Left ventricle myocardium inferior (tissue), 1 donor: ENCODE measurements at regions not wholly inside any gene's neighbourhood (a gene's known extent, or its start where the extent isn't known, plus 50 kb on each side); places are given as distances from the start of the nearest gene placed in this dataset.
A peak's percentile ranks its signal among the peaks of the same experiment; 100 is the strongest.

Experiments used
- DNase-seq: peaks from one replicate; pipeline ENCODE4 v3.0.0-alpha.2; 2020
- H3K27ac ChIP-seq: fragments of 200-600 bp; replicated peaks from 2 replicates; pipeline ENCODE4 v1.8.0; 2021
- H3K27me3 ChIP-seq: fragments of 200-600 bp; 2 replicates; pipeline ENCODE4 v1.8.0; 2021; ENCODE audit warnings: low read depth
- H3K36me3 ChIP-seq: fragments of 200-600 bp; 2 replicates; pipeline ENCODE4 v1.8.0; 2021
- H3K4me1 ChIP-seq: fragments of 200-600 bp; 2 replicates; pipeline ENCODE4 v1.8.0; 2021
- H3K4me3 ChIP-seq: fragments of 200-600 bp; 2 replicates; pipeline ENCODE4 v1.8.0; 2021; ENCODE audit warnings: mild to moderate bottlenecking, moderate library complexity
- H3K9me3 ChIP-seq: fragments of 200-600 bp; replicated peaks from 2 replicates; pipeline ENCODE4 v1.8.0; 2021
- intact Hi-C: fragments of 100-400 bp; cut with micrococcal nuclease; formaldehyde crosslinking; loops from one replicate; pipeline ENCODE4 v1.11.0; 2022
- TF ChIP-seq, protein P1 (sequence below): fragments of 200-600 bp; IDR thresholded peaks from 2 replicates; pipeline ENCODE4 v1.8.0; 2021; ENCODE audit warnings: antibody characterized with exemption, mild to moderate bottlenecking, borderline replicate concordance
- donor health status: DM: no; HTN: yes; CAD: no; lungs with severe emphysema.

DNA sequence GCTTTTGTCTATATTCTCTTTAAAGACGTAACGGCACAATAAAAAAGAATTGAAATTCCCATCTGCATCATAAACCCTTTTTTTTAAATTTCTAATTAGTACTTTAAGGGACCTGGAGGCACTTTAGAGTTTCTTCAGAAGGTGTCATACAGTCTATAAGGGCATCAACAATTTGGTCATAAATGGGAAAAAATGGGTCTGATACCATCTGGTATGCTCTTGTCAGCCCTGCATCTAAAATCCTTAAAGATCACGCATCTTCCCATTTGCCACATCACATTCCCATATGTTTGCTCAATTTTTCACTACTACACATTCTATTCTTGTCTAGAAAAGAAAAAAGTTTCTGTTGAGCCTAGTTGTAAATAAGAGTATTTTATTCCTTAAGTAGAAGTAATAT lies 53.8 kb downstream of the COX7C start:
- Histone ChIP-seq H3K36me3 (no peaks in the 10 kb centered on the region), H3K27ac (no peak overlapping the region), H3K27me3 (peaks cover 4% of the 10 kb centered on the region), H3K9me3 (no peaks in the 10 kb centered on the region), H3K4me3 (no peak overlapping the region), H3K4me1 (no peaks in the 10 kb centered on the region)
- DNase-seq, result no peak
- intact Hi-C loops, result no loop called here
- TF ChIP-seq, protein P1, sequence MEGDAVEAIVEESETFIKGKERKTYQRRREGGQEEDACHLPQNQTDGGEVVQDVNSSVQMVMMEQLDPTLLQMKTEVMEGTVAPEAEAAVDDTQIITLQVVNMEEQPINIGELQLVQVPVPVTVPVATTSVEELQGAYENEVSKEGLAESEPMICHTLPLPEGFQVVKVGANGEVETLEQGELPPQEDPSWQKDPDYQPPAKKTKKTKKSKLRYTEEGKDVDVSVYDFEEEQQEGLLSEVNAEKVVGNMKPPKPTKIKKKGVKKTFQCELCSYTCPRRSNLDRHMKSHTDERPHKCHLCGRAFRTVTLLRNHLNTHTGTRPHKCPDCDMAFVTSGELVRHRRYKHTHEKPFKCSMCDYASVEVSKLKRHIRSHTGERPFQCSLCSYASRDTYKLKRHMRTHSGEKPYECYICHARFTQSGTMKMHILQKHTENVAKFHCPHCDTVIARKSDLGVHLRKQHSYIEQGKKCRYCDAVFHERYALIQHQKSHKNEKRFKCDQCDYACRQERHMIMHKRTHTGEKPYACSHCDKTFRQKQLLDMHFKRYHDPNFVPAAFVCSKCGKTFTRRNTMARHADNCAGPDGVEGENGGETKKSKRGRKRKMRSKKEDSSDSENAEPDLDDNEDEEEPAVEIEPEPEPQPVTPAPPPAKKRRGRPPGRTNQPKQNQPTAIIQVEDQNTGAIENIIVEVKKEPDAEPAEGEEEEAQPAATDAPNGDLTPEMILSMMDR, result no peak

DNA sequence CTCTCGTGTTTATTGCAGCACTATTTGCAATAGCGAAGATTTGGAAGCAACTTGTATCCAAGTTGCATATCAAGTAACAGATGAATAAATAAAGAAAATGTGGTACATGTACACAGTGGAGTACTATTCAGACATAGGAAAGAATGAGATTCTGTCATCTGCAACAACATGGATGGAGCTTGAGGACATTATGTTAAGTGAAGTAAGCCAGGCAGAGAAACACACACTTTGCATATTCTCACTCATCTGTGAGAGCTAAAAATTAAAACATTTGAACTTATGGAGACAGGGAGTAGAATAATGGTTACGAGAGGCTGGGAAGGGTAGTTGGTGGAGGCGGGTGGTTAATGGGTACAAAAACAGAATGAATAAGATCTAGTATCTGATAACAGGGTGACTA lies 56.3 kb downstream of the COX7C start:
- no peak for DNase-seq
- Histone ChIP-seq H3K27ac (no peak overlapping the region), H3K9me3 (no peaks in the 10 kb centered on the region), H3K27me3 (peaks cover 4% of the 10 kb centered on the region), H3K4me3 (no peak overlapping the region), H3K36me3 (no peaks in the 10 kb centered on the region), H3K4me1 (no peaks in the 10 kb centered on the region)
- TF ChIP-seq, protein P1, result no peak
- intact Hi-C loops, result no loop called here

DNA sequence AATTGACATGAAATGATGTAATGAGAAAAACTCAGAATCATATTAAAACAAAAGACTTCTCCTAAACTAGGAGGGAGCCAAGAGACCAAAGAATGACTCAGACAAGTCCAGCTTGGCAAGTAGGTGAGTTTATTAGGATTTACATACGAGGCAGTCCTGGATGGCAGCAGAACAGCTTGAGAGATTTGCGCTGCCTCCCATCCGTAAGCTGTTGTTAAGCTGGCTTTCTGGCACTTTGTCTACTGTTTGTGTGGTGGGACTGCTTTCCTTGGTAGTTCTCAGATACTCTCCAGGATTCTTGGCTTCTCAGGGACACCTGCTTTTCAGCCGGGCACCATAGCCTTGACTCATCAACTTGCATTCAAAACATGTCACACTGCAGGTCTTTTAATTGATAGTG lies 57.6 kb downstream of the COX7C start:
- intact Hi-C loops, result no loop called here

DNA sequence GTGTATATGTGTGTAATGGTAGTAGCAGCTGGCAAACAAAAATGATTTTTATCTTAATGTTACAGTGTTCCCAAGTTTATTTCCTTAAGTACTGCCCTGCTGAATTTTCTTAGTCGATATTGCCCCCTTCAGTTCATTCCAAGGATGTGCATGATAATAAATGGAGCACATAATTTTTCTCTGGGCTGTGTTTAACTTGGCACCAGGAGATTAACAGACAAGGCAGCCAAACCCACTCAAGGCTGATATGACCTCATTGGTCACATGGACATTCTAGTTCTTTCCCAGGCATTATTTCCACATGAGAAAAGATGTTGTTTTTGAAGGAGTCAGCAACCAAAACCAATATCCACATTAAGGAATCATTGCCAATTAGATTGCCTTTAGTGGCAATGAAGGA lies 61.8 kb downstream of the COX7C start:
- no peak for DNase-seq
- H3K27ac ChIP-seq, result peak overlapping the region; percentile 56
- TF ChIP-seq, protein P1, result peak; percentile 62

More for the DNA sequence above, 57.6 kb downstream of the COX7C start:
- no peaks in the 10 kb centered on the region for H3K4me1 ChIP-seq
- TF ChIP-seq, protein P1, result no peak
- no peak overlapping the region for H3K4me3 ChIP-seq
- H3K36me3 ChIP-seq, result no peaks in the 10 kb centered on the region
- no peak overlapping the region for H3K27ac ChIP-seq
- H3K27me3 ChIP-seq, result peaks cover 4% of the 10 kb centered on the region
- DNase-seq, result no peak
- no peaks in the 10 kb centered on the region for H3K9me3 ChIP-seq

DNA sequence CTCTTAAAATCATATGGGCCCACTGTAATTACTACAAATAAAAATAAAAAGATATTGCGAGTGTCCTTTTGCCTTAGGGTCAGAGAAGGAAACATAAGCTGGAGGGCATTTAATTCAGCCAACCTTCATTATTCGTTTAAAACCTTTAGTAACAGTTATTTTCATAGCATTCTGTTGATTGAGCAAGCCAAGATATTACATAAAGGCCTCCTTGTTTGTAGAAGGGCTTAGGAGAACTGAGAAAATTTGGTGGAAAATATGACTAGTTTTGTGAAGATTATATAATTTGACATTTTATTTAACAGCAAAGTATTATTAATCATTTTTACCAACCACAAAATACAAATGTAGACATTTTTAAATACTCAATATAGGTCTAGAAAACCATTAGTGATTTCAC lies 62.2 kb downstream of the COX7C start:
- peak overlapping the region; percentile 56 for H3K27ac ChIP-seq
- no peak for DNase-seq
- TF ChIP-seq, protein P1, result no peak
- intact Hi-C loops, result no loop called here
- H3K36me3 ChIP-seq, result no peaks in the 10 kb centered on the region
- H3K27me3 ChIP-seq, result no peaks in the 10 kb centered on the region
- H3K9me3 ChIP-seq, result no peaks in the 10 kb centered on the region
- no peak overlapping the region for H3K4me3 ChIP-seq
- H3K4me1 ChIP-seq, result no peaks in the 10 kb centered on the region

More for the DNA sequence above, 61.8 kb downstream of the COX7C start:
- no peaks in the 10 kb centered on the region for H3K9me3 ChIP-seq
- H3K27me3 ChIP-seq, result no peaks in the 10 kb centered on the region
- no peak overlapping the region for H3K4me3 ChIP-seq
- intact Hi-C loops, result no loop called here
- no peaks in the 10 kb centered on the region for H3K4me1 ChIP-seq
- no peaks in the 10 kb centered on the region for H3K36me3 ChIP-seq

DNA sequence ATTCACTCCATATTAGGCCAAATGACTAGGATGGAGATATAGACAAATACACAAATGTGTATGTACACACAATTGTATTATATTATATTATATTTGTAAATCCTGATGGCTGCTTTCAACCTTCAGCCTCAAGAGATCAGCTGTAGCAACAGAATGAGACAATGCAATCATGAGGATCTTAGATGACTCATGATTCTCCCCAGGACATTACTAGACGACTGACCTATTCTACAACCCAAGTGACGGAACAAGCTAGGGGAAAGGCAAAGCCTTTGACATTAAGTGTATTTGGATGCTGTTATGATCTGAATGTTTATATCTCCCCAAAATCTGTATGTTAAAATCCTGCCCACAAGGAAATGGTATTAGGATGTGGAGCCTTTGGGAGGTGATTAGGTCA lies 66.5 kb downstream of the COX7C start:
- no peak for DNase-seq
- Histone ChIP-seq H3K36me3 (no peaks in the 10 kb centered on the region), H3K27ac (no peak overlapping the region), H3K27me3 (no peaks in the 10 kb centered on the region), H3K9me3 (no peaks in the 10 kb centered on the region), H3K4me1 (no peaks in the 10 kb centered on the region), H3K4me3 (no peak overlapping the region)
- TF ChIP-seq, protein P1, result no peak
- intact Hi-C loops, result no loop called here
